Neural cell (in vitro differentiated cells): ENCODE measurements at regions not wholly inside any gene's neighbourhood (a gene's known extent, or its start where the extent isn't known, plus 50 kb on each side); places are given as distances from the start of the nearest gene placed in this dataset.

ENCODE experiments used
- CTCF ChIP-seq: fragments of 450-650 bp; IDR thresholded peaks from 2 replicates; pipeline ENCODE4 v1.5.1; 2014; ENCODE audit warnings: antibody characterized with exemption, mild to moderate bottlenecking, moderate library complexity; ENCODE audit not compliant: poor library complexity, severe bottlenecking
- EP300 ChIP-seq: fragments of 450-650 bp; conservative IDR thresholded peaks from 2 replicates; pipeline ENCODE4 v1.6.1; 2014; ENCODE audit warnings: antibody characterized with exemption, mild to moderate bottlenecking, moderate library complexity; ENCODE audit not compliant: poor library complexity, severe bottlenecking
- EZH2 ChIP-seq: fragments of 200-600, 300-800 bp; shearing (Covaris generic), sonication (generic); IDR thresholded peaks from 2 replicates; pipeline ENCODE4 v1.6.1; 2014; ENCODE audit warnings: antibody characterized with exemption, low read length, borderline replicate concordance, mild to moderate bottlenecking; ENCODE audit not compliant: insufficient read depth, poor library complexity, severe bottlenecking
- POLR2AphosphoS5 ChIP-seq: IDR thresholded peaks from 2 replicates; pipeline ENCODE4 v1.6.1; 2012
- RAD21 ChIP-seq: fragments of 450-650 bp; conservative IDR thresholded peaks from 2 replicates; pipeline ENCODE4 v1.6.1; 2014; ENCODE audit warnings: antibody characterized with exemption, mild to moderate bottlenecking, moderate library complexity
- REST ChIP-seq: IDR thresholded peaks from 2 replicates; pipeline ENCODE4 v1.6.1; 2012; ENCODE audit warnings: borderline replicate concordance
- SMC3 ChIP-seq: fragments of 450-650 bp; conservative IDR thresholded peaks from 2 replicates; pipeline ENCODE4 v1.6.1; 2014; ENCODE audit warnings: antibody characterized with exemption, mild to moderate bottlenecking, moderate library complexity; ENCODE audit not compliant: poor library complexity
- TAF1 ChIP-seq: IDR thresholded peaks from 2 replicates; pipeline ENCODE4 v1.6.1; 2012; ENCODE audit warnings: low read depth

GRCh38 chr11:100581318-100581717, 105.8 kb upstream of the ARHGAP42 start:
- TF ChIP-seq CTCF (no peak), TAF1 (no peak), POLR2AphosphoS5 (no peak), REST (no peak), SMC3 (no peak), EP300 (no peak), EZH2 (no peak), RAD21 (no peak)
